NCI-H146 treated with DMSO at 0.1 percent for 48 hours (cell line): ENCODE measurements at regions not wholly inside any gene's neighbourhood (a gene's known extent, or its start where the extent isn't known, plus 50 kb on each side); places are given as distances from the start of the nearest gene placed in this dataset.

Experiments
- DNase-seq: peaks from one replicate; lab custom pipeline; 2025; ENCODE audit not compliant: unreplicated experiment; lab: John Stamatoyannopoulos, UW

- DNase-seq = no peak
Observed at GRCh38 chr13:58043971-58044370, 412.4 kb downstream of the PCDH17 start.

GRCh38 chr13:58048670-58049069 lies 417.1 kb downstream of the PCDH17 start:
- DNase-seq = no peak

GRCh38 chr13:58051396-58051795 lies 419.9 kb downstream of the PCDH17 start:
- DNase-seq = no peak

- no peak for DNase-seq
Observed at GRCh38 chr13:58051807-58052375, 420.3 kb downstream of the PCDH17 start.

GRCh38 chr13:58056426-58056825 lies 424.9 kb downstream of the PCDH17 start:
- DNase-seq = no peak

- DNase-seq = no peak
Observed at GRCh38 chr13:58059624-58060023, 428.1 kb downstream of the PCDH17 start.

- no peak for DNase-seq
Observed at GRCh38 chr13:58080806-58081205, 449.3 kb downstream of the PCDH17 start.

GRCh38 chr13:58081301-58081820 lies 449.8 kb downstream of the PCDH17 start:
- DNase-seq = no peak

- DNase-seq = no peak
Observed at GRCh38 chr13:58083064-58083463, 451.5 kb downstream of the PCDH17 start.

GRCh38 chr13:58085274-58085673 lies 453.7 kb downstream of the PCDH17 start:
- no peak for DNase-seq

GRCh38 chr13:58085819-58086218 lies 454.3 kb downstream of the PCDH17 start:
- DNase-seq = no peak

GRCh38 chr13:58087566-58087965 lies 456.0 kb downstream of the PCDH17 start:
- DNase-seq = no peak

GRCh38 chr13:58093394-58093793 lies 461.9 kb downstream of the PCDH17 start:
- DNase-seq = no peak

- DNase-seq = no peak
Observed at GRCh38 chr13:58097831-58098230, 466.3 kb downstream of the PCDH17 start.

- DNase-seq = no peak
Observed at GRCh38 chr13:58119351-58119750, 487.8 kb downstream of the PCDH17 start.

- DNase-seq = no peak
Observed at GRCh38 chr13:58119804-58120203, 488.3 kb downstream of the PCDH17 start.

GRCh38 chr13:58126496-58126895 lies 495.0 kb downstream of the PCDH17 start:
- no peak for DNase-seq

- no peak for DNase-seq
Observed at GRCh38 chr13:58134012-58134411, 502.5 kb downstream of the PCDH17 start.

GRCh38 chr13:58134525-58134924 lies 503.0 kb downstream of the PCDH17 start:
- DNase-seq = no peak

- DNase-seq = no peak
Observed at GRCh38 chr13:58142952-58143351, 511.4 kb downstream of the PCDH17 start.

GRCh38 chr13:58144616-58145015 lies 513.1 kb downstream of the PCDH17 start:
- no peak for DNase-seq

- DNase-seq = no peak
Observed at GRCh38 chr13:58151452-58151851, 519.9 kb downstream of the PCDH17 start.

- no peak for DNase-seq
Observed at GRCh38 chr13:58160980-58161379, 529.4 kb downstream of the PCDH17 start.
